ENCODE measurements at regions not wholly inside any gene's neighbourhood (a gene's known extent, or its start where the extent isn't known, plus 50 kb on each side); places are given as distances from the start of the nearest gene placed in this dataset.

GRCh38 chr12:66044731-66045130, 85.8 kb downstream of the LLPH start:
- Histone ChIP-seq H3K9me3 (no peaks in the 10 kb centered on the region), H3K4me1 (no peaks in the 10 kb centered on the region), H3K36me3 (no peaks in the 10 kb centered on the region), H3K27me3 (no peaks in the 10 kb centered on the region), H3K4me3 (no peak overlapping the region), H3K27ac (no peak overlapping the region)
- DNase-seq (no peak), ATAC-seq (no peak)
- no peak for TF ChIP-seq CTCF (IDR thresholded peaks at IDR 0.05)
- intact Hi-C loops (cut with DNase I) = no loop called here

GRCh38 chr12:66043035-66043434, 87.5 kb downstream of the LLPH start:
- DNase-seq (no peak), ATAC-seq (no peak)
- no peak overlapping the region for H3K27ac ChIP-seq
- H3K36me3 ChIP-seq = no peaks in the 10 kb centered on the region
- no peaks in the 10 kb centered on the region for H3K27me3 ChIP-seq
- no peaks in the 10 kb centered on the region for H3K4me1 ChIP-seq
- H3K4me3 ChIP-seq = no peak overlapping the region
- no peaks in the 10 kb centered on the region for H3K9me3 ChIP-seq
- no peak for TF ChIP-seq CTCF (IDR thresholded peaks at IDR 0.05)
- intact Hi-C loops (cut with DNase I) = no loop called here

DNA sequence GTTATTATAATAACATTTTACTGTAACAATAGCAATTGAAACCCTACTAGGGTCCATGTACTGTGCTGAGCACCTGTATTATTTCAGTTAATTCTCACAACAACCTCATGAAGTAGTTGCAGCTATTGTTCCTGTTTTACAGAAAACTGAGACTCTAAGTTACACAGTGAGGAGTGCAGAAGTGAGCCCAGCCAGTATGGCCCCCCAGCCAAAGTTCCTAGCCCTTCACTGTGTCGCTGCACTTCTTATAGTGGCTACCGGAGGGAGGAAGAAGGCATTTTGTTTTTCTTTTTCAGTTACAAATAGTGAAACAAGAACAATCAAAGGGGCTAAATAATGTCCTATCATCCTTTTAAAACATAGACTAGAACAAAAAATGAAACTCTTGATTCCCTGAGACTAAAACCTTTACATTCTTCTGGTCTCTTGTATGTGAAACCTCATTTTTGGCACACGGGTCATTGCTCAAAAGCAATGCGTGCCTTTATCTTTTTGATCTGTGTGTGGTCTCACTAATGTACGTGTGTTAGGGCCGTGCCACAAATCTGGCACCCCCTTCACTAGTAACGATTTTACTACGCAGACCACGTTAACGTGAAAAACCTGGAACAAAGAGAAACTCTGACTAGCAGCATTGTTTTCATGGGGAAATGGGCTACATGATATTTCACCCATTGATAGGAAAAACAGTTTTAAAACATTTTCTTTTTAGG, 88.7 kb downstream of the LLPH start:
- no peak for ATAC-seq
- no peak for DNase-seq
- intact Hi-C loops (cut with DNase I) = no loop called here
- no peak for TF ChIP-seq CTCF (IDR thresholded peaks at IDR 0.05)
- H3K36me3 ChIP-seq = no peaks in the 10 kb centered on the region
- no peaks in the 10 kb centered on the region for H3K9me3 ChIP-seq
- H3K4me3 ChIP-seq = no peak overlapping the region
- no peak overlapping the region for H3K27ac ChIP-seq
- H3K4me1 ChIP-seq = no peaks in the 10 kb centered on the region
- no peaks in the 10 kb centered on the region for H3K27me3 ChIP-seq

DNA sequence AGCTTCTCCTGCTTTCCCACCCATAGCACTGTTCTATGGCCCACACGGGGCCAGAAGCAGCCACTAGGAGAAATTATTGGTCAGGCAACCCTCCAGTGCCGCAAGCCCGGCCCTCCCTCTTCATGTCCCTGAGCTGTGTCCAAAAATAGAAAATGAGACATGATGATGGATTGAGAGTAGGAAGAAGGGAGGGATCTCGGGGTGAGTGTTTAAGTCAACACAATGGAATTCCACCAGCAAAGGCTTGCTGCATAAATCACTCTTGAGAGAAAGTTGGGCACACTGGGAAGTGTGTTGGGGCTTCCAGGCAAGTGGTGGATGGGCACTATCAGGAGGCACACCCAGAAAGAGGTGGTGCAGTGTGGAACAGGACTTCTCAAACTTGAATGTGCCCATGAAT, 94.2 kb downstream of the LLPH start:
- Histone ChIP-seq H3K36me3 (no peaks in the 10 kb centered on the region), H3K4me1 (peaks cover 0 to 4% of the 10 kb centered on the region in 2 donors), H3K4me3 (no peak overlapping the region), H3K9me3 (no peaks in the 10 kb centered on the region), H3K27me3 (no peaks in the 10 kb centered on the region), H3K27ac (no peak overlapping the region)
- peak; percentile 87 for ATAC-seq
- intact Hi-C loops (cut with DNase I) = no loop called here
- DNase-seq = peak in 1 of 4 donors; percentile 44
- no peak for TF ChIP-seq CTCF (IDR thresholded peaks at IDR 0.05)

- peaks cover 0 to 4% of the 10 kb centered on the region in 2 donors for H3K4me1 ChIP-seq
- no peak overlapping the region for H3K27ac ChIP-seq
- DNase-seq (peak in 1 of 4 donors; percentile 36), ATAC-seq (no peak)
- no peaks in the 10 kb centered on the region for H3K9me3 ChIP-seq
- TF ChIP-seq CTCF (IDR thresholded peaks at IDR 0.05) = peak; percentile 8 to 11
- intact Hi-C loops (cut with DNase I) = no loop called here
- H3K36me3 ChIP-seq = no peaks in the 10 kb centered on the region
- no peak overlapping the region for H3K4me3 ChIP-seq
- H3K27me3 ChIP-seq = no peaks in the 10 kb centered on the region
Observed at GRCh38 chr12:66035288-66035966, 95.1 kb downstream of the LLPH start.

All from left lung (tissue), 4 donors.